HFF-Myc (cell line): ENCODE measurements at regions not wholly inside any gene's neighbourhood (a gene's known extent, or its start where the extent isn't known, plus 50 kb on each side); places are given as distances from the start of the nearest gene placed in this dataset.
"Not testable (repeated sequence)": the region's sequence is repeated elsewhere in the genome, so short reads cannot be mapped to it uniquely, and the experiment has no call there.

ENCODE experiments used
- DNase-seq: peaks from one replicate; pipeline ENCODE4 v3.0.0-alpha.2; 2011; ENCODE audit warnings: low read depth; ENCODE audit errors: extremely low read depth
- H3K4me3 ChIP-seq: replicated peaks from 2 replicates; pipeline ENCODE4 v1.5.1; 2011; ENCODE audit warnings: low read depth, mild to moderate bottlenecking, control low read depth, low read length
- CTCF ChIP-seq: IDR thresholded peaks from 2 replicates; pipeline ENCODE4 v1.5.1; 2012; ENCODE audit warnings: mild to moderate bottlenecking, low read depth, low read length, control low read depth; ENCODE audit errors: missing control alignments

GRCh38 chr4:138460477-138461414, 218.6 kb upstream of the SLC7A11 start:
- TF ChIP-seq CTCF, result no peak
- no peak for DNase-seq
- H3K4me3 ChIP-seq, result no peak overlapping the region

GRCh38 chr4:138458751-138459150, 216.6 kb upstream of the SLC7A11 start:
- no peak for TF ChIP-seq CTCF
- no peak for DNase-seq
- no peak overlapping the region for H3K4me3 ChIP-seq

- DNase-seq, H3K4me3 ChIP-seq: not testable (repeated sequence)
Measured at GRCh38 chr4:138456349-138456748, 214.2 kb upstream of the SLC7A11 start.

- TF ChIP-seq CTCF, result no peak
- no peak overlapping the region for H3K4me3 ChIP-seq
- DNase-seq, result no peak
Measured at GRCh38 chr4:138455097-138455496, 212.9 kb upstream of the SLC7A11 start.

- no peak for DNase-seq
- no peak overlapping the region for H3K4me3 ChIP-seq
- no peak for TF ChIP-seq CTCF
Measured at GRCh38 chr4:138452826-138453225, 210.7 kb upstream of the SLC7A11 start.

GRCh38 chr4:138451276-138451663, 209.1 kb upstream of the SLC7A11 start:
- no peak for DNase-seq
- no peak for TF ChIP-seq CTCF
- no peak overlapping the region for H3K4me3 ChIP-seq

GRCh38 chr4:138450546-138451275, 208.6 kb upstream of the SLC7A11 start:
- TF ChIP-seq CTCF, result no peak
- no peak for DNase-seq

More at GRCh38 chr4:138450546-138451275, 208.6 kb upstream of the SLC7A11 start:
- H3K4me3 ChIP-seq, result no peak overlapping the region
